ENCODE measurements at regions not wholly inside any gene's neighbourhood (a gene's known extent, or its start where the extent isn't known, plus 50 kb on each side); places are given as distances from the start of the nearest gene placed in this dataset.

GRCh38 chr4:165768281-165768680 lies 104.8 kb upstream of the TLL1 start:
- TF ChIP-seq CTCF (conservative IDR thresholded peaks at IDR 0.05) (no peak), ZFX (IDR thresholded peaks at IDR 0.05) (no peak)

GRCh38 chr4:165774326-165774725 lies 98.7 kb upstream of the TLL1 start:
- TF ChIP-seq ZFX (IDR thresholded peaks at IDR 0.05): no peak
- TF ChIP-seq CTCF (conservative IDR thresholded peaks at IDR 0.05): no peak
- no peak overlapping the region for H3K27ac ChIP-seq

More at GRCh38 chr4:165768281-165768680, 104.8 kb upstream of the TLL1 start:
- H3K27ac ChIP-seq: no peak overlapping the region

- TF ChIP-seq ZFX (IDR thresholded peaks at IDR 0.05): no peak
- no peak for TF ChIP-seq CTCF (conservative IDR thresholded peaks at IDR 0.05)
- no peak overlapping the region for H3K27ac ChIP-seq
Measured at GRCh38 chr4:165779950-165780670, 92.9 kb upstream of the TLL1 start.

- no peak for TF ChIP-seq ZFX (IDR thresholded peaks at IDR 0.05)
- no peak for TF ChIP-seq CTCF (conservative IDR thresholded peaks at IDR 0.05)
- H3K27ac ChIP-seq: no peak overlapping the region
Measured at GRCh38 chr4:165780735-165781134, 92.3 kb upstream of the TLL1 start.

GRCh38 chr4:165782623-165783022 lies 90.4 kb upstream of the TLL1 start:
- TF ChIP-seq CTCF (conservative IDR thresholded peaks at IDR 0.05): no peak
- no peak for TF ChIP-seq ZFX (IDR thresholded peaks at IDR 0.05)
- no peak overlapping the region for H3K27ac ChIP-seq

- TF ChIP-seq CTCF (conservative IDR thresholded peaks at IDR 0.05) (no peak), ZFX (IDR thresholded peaks at IDR 0.05) (no peak)
- no peak overlapping the region for H3K27ac ChIP-seq
Measured at GRCh38 chr4:165783626-165784025, 89.4 kb upstream of the TLL1 start.

- no peak for TF ChIP-seq CTCF (conservative IDR thresholded peaks at IDR 0.05)
- no peak for TF ChIP-seq ZFX (IDR thresholded peaks at IDR 0.05)
- H3K27ac ChIP-seq: no peak overlapping the region
Measured at GRCh38 chr4:165784672-165785071, 88.4 kb upstream of the TLL1 start.
